ENCODE measurements at regions not wholly inside any gene's neighbourhood (a gene's known extent, or its start where the extent isn't known, plus 50 kb on each side); places are given as distances from the start of the nearest gene placed in this dataset.

DNA sequence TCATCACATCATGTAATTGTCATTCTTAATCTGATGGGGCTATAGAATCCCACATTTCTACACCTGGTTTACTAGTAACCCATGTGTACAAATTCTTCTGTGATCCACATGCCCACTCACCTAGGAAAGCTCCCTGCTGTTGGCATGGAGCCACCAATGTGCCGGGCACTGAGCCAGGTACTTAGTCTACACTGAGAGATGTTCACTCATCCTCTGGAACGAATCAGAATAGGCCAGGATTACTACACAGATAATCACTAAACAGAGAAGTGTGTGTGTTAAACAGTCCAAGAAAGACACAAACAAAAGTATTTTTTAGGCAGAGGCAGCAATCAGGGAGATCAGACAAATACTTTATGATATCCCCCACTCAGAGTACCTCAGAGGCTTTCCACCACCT lies 193.2 kb upstream of the VGLL2 start:
- 4% methylated on average over 2 of the region's 2 CpGs for WGBS (ENCODE audit: insufficient coverage, low coverage, missing lambda C conversion rate)
- no peaks in the 10 kb centered on the region for H3K4me1 ChIP-seq (replicated peaks in 1 of 2; ENCODE audit: control insufficient read depth in 2 of 2, insufficient read depth in 2 of 2, low read length in 2 of 2)
- H2AFZ ChIP-seq (ENCODE audit: low read depth, low read length): no peak overlapping the region
- H3K36me3 ChIP-seq (ENCODE audit: control insufficient read depth, insufficient read depth, low read length): no peaks in the 10 kb centered on the region
- no peak for FAIRE-seq
- in situ Hi-C loops (cut with MboI): no loop called here
- TF ChIP-seq CREM (IDR thresholded peaks at IDR 0.05; ENCODE audit: low read depth) (no peak), HLTF (IDR thresholded peaks at IDR 0.05) (no peak), SP2 (IDR thresholded peaks at IDR 0.05; ENCODE audit: extremely low read depth, low read depth, low read length, poor library complexity, severe bottlenecking) (no peak)
- H3K9me3 ChIP-seq (replicated peaks; ENCODE audit: control insufficient read depth, insufficient read depth, low read depth, low read length): no peaks in the 10 kb centered on the region
- ATAC-seq: no peak
- ChIA-PET POLR2A (no interaction called here), CTCF (ENCODE audit: low intra/inter-chr PET ratio) (interaction anchor here (0.6 kb wide), 1 partner anchor 644 kb away, joined by 3 read pairs; no protein-coding TSS in a partner anchor)
- no peaks in the 10 kb centered on the region for H4K20me1 ChIP-seq (replicated peaks; ENCODE audit: control insufficient read depth, insufficient read depth, low read length)
- H3K4me2 ChIP-seq (ENCODE audit: insufficient read depth, low read length): no peak overlapping the region
- no peak overlapping the region for H3K27ac ChIP-seq (ENCODE audit: extremely low read depth, low read depth, low read length)
- intact Hi-C loops (cut with micrococcal nuclease): no loop called here
- H3K4me3 ChIP-seq: no peak overlapping the region
- DNase-seq (ENCODE audit: extremely low read depth in 1 of 4, low spot score in 3 of 4): no peak
- H3K79me2 ChIP-seq (ENCODE audit: control insufficient read depth, insufficient read depth, low read length): no peaks in the 10 kb centered on the region
- no TSS peak for BruUV-seq (replicated peaks)
- H3K27me3 ChIP-seq (ENCODE audit: control insufficient read depth in 2 of 2, insufficient read depth in 2 of 2, low read length in 2 of 2): no peaks in the 10 kb centered on the region
- no peak overlapping the region for H3K9ac ChIP-seq (ENCODE audit: insufficient read depth in 1 of 2, low read depth in 2 of 2, low read length in 2 of 2)
- no peaks in the 10 kb centered on the region for H3K9me1 ChIP-seq (ENCODE audit: control insufficient read depth, insufficient read depth, low read length)

GRCh38 chr6:117072781-117073180 lies 192.6 kb upstream of the VGLL2 start:
- Histone ChIP-seq H3K9me1 (ENCODE audit: control insufficient read depth, insufficient read depth, low read length) (no peaks in the 10 kb centered on the region), H3K9me3 (replicated peaks; ENCODE audit: control insufficient read depth, insufficient read depth, low read depth, low read length) (no peaks in the 10 kb centered on the region), H3K4me2 (ENCODE audit: insufficient read depth, low read length) (no peak overlapping the region), H3K79me2 (ENCODE audit: control insufficient read depth, insufficient read depth, low read length) (no peaks in the 10 kb centered on the region), H3K4me3 (no peak overlapping the region), H4K20me1 (replicated peaks; ENCODE audit: control insufficient read depth, insufficient read depth, low read length) (no peaks in the 10 kb centered on the region), H3K27ac (ENCODE audit: extremely low read depth, low read depth, low read length) (no peak overlapping the region), H3K9ac (ENCODE audit: insufficient read depth in 1 of 2, low read depth in 2 of 2, low read length in 2 of 2) (no peak overlapping the region), H3K4me1 (replicated peaks in 1 of 2; ENCODE audit: control insufficient read depth in 2 of 2, insufficient read depth in 2 of 2, low read length in 2 of 2) (no peaks in the 10 kb centered on the region), H2AFZ (ENCODE audit: low read depth, low read length) (no peak overlapping the region), H3K36me3 (ENCODE audit: control insufficient read depth, insufficient read depth, low read length) (no peaks in the 10 kb centered on the region), H3K27me3 (ENCODE audit: control insufficient read depth in 2 of 2, insufficient read depth in 2 of 2, low read length in 2 of 2) (no peaks in the 10 kb centered on the region)
- ChIA-PET CTCF (ENCODE audit: low intra/inter-chr PET ratio) (no interaction called here), POLR2A (no interaction called here)
- intact Hi-C loops (cut with micrococcal nuclease): no loop called here
- BruUV-seq (replicated peaks): no TSS peak
- WGBS (ENCODE audit: insufficient coverage, low coverage, missing lambda C conversion rate): 1% methylated on average over 5 of the region's 5 CpGs
- ATAC-seq (no peak), FAIRE-seq (no peak), DNase-seq (ENCODE audit: extremely low read depth in 1 of 4, low spot score in 3 of 4) (no peak)
- in situ Hi-C loops (cut with MboI): no loop called here
- no peak for TF ChIP-seq MAZ (CRISPR knock-in tag; conservative IDR thresholded peaks at IDR 0.05 in 1 of 2, IDR thresholded peaks at IDR 0.05 in 1 of 2)
- TF ChIP-seq, protein P1, sequence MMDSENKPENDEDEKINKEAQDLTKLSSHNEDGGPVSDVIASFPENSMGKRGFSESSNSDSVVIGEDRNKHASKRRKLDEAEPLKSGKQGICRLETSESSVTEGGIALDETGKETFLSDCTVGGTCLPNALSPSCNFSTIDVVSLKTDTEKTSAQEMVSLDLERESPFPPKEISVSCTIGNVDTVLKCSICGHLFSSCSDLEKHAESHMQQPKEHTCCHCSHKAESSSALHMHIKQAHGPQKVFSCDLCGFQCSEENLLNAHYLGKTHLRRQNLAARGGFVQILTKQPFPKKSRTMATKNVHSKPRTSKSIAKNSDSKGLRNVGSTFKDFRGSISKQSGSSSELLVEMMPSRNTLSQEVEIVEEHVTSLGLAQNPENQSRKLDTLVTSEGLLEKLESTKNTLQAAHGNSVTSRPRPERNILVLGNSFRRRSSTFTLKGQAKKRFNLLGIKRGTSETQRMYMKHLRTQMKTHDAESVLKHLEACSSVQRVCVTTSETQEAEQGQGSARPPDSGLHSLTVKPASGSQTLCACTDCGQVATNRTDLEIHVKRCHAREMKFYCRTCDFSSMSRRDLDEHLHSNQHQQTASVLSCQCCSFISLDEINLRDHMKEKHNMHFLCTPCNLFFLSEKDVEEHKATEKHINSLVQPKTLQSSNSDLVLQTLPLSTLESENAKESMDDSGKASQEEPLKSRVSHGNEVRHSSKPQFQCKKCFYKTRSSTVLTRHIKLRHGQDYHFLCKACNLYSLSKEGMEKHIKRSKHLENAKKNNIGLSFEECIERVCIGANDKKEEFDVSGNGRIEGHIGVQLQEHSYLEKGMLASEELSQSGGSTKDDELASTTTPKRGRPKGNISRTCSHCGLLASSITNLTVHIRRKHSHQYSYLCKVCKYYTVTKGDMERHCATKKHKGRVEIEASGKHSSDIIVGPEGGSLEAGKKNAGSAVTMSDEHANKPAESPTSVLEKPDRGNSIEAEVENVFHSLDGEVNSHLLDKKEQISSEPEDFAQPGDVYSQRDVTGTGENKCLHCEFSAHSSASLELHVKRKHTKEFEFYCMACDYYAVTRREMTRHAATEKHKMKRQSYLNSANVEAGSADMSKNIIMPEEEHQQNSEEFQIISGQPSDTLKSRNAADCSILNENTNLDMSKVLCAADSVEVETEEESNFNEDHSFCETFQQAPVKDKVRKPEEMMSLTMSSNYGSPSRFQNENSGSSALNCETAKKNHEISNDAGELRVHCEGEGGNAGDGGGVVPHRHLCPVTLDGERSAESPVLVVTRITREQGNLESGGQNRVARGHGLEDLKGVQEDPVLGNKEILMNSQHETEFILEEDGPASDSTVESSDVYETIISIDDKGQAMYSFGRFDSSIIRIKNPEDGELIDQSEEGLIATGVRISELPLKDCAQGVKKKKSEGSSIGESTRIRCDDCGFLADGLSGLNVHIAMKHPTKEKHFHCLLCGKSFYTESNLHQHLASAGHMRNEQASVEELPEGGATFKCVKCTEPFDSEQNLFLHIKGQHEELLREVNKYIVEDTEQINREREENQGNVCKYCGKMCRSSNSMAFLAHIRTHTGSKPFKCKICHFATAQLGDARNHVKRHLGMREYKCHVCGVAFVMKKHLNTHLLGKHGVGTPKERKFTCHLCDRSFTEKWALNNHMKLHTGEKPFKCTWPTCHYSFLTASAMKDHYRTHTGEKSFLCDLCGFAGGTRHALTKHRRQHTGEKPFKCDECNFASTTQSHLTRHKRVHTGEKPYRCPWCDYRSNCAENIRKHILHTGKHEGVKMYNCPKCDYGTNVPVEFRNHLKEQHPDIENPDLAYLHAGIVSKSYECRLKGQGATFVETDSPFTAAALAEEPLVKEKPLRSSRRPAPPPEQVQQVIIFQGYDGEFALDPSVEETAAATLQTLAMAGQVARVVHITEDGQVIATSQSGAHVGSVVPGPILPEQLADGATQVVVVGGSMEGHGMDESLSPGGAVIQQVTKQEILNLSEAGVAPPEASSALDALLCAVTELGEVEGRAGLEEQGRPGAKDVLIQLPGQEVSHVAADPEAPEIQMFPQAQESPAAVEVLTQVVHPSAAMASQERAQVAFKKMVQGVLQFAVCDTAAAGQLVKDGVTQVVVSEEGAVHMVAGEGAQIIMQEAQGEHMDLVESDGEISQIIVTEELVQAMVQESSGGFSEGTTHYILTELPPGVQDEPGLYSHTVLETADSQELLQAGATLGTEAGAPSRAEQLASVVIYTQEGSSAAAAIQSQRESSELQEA (IDR thresholded peaks at IDR 0.05; ENCODE audit: low read depth): no peak
